ENCODE measurements at regions not wholly inside any gene's neighbourhood (a gene's known extent, or its start where the extent isn't known, plus 50 kb on each side); places are given as distances from the start of the nearest gene placed in this dataset.

- no peak overlapping the region for H3K27ac ChIP-seq
- DNase-seq: no peak
- no peaks in the 10 kb centered on the region for H3K36me3 ChIP-seq (ENCODE audit: low read depth, missing control alignments)
- WGBS, 2 donors: 87 to 93% methylated on average over 2 to 3 of the region's 3 CpGs
- no peaks in the 10 kb centered on the region for H3K9me3 ChIP-seq
- no peak for TF ChIP-seq CTCF (IDR thresholded peaks at IDR 0.05)
- TF ChIP-seq POLR2A (IDR thresholded peaks at IDR 0.05): no peak
- no peaks in the 10 kb centered on the region for H3K27me3 ChIP-seq
- no peak overlapping the region for H3K4me3 ChIP-seq
- intact Hi-C loops (cut with DNase I; ENCODE audit: low total_unique reads): no loop called here
- H3K4me1 ChIP-seq: no peaks in the 10 kb centered on the region
These were observed 125.6 kb upstream of the TBX20 start for GRCh38 chr7:35379481-35379880.

- H3K9me3 ChIP-seq: no peaks in the 10 kb centered on the region
- intact Hi-C loops (cut with DNase I; ENCODE audit: low total_unique reads): no loop called here
- 61 to 64% methylated on average over 4 to 5 of the region's 5 CpGs for WGBS, 2 donors
- DNase-seq: no peak
- no peaks in the 10 kb centered on the region for H3K27me3 ChIP-seq
- no peak overlapping the region for H3K4me3 ChIP-seq
- no peaks in the 10 kb centered on the region for H3K4me1 ChIP-seq
- no peaks in the 10 kb centered on the region for H3K36me3 ChIP-seq (ENCODE audit: low read depth, missing control alignments)
- no peak for TF ChIP-seq POLR2A (IDR thresholded peaks at IDR 0.05)
- TF ChIP-seq CTCF (IDR thresholded peaks at IDR 0.05): no peak
- no peak overlapping the region for H3K27ac ChIP-seq
These were observed 121.6 kb upstream of the TBX20 start for GRCh38 chr7:35375516-35375915.

- no peak for DNase-seq
- H3K27me3 ChIP-seq: no peaks in the 10 kb centered on the region
- H3K4me3 ChIP-seq: no peak overlapping the region
- no peaks in the 10 kb centered on the region for H3K36me3 ChIP-seq (ENCODE audit: low read depth, missing control alignments)
- intact Hi-C loops (cut with DNase I; ENCODE audit: low total_unique reads): no loop called here
- TF ChIP-seq POLR2A (IDR thresholded peaks at IDR 0.05): no peak
- TF ChIP-seq CTCF (IDR thresholded peaks at IDR 0.05): no peak
- H3K27ac ChIP-seq: no peak overlapping the region
- no peaks in the 10 kb centered on the region for H3K4me1 ChIP-seq
- H3K9me3 ChIP-seq: no peaks in the 10 kb centered on the region
- 69 to 71% methylated on average over 13 of the region's 13 CpGs for WGBS, 2 donors
These were observed 121.0 kb upstream of the TBX20 start for GRCh38 chr7:35374858-35375257.

- no peaks in the 10 kb centered on the region for H3K9me3 ChIP-seq
- no peak overlapping the region for H3K27ac ChIP-seq
- H3K4me3 ChIP-seq: no peak overlapping the region
- no peak for TF ChIP-seq CTCF (IDR thresholded peaks at IDR 0.05)
- no peak for TF ChIP-seq POLR2A (IDR thresholded peaks at IDR 0.05)
- no peaks in the 10 kb centered on the region for H3K36me3 ChIP-seq (ENCODE audit: low read depth, missing control alignments)
- H3K27me3 ChIP-seq: no peaks in the 10 kb centered on the region
- no peaks in the 10 kb centered on the region for H3K4me1 ChIP-seq
- 91 to 92% methylated on average over 2 of the region's 2 CpGs for WGBS, 2 donors
- intact Hi-C loops (cut with DNase I; ENCODE audit: low total_unique reads): no loop called here
- no peak for DNase-seq
These were observed 117.3 kb upstream of the TBX20 start for GRCh38 chr7:35371221-35371620.

GRCh38 chr7:35370687-35371086 lies 116.8 kb upstream of the TBX20 start:
- H3K4me3 ChIP-seq: no peak overlapping the region
- TF ChIP-seq CTCF (IDR thresholded peaks at IDR 0.05) (no peak), POLR2A (IDR thresholded peaks at IDR 0.05) (no peak)
- no peak overlapping the region for H3K27ac ChIP-seq
- DNase-seq: no peak
- no peaks in the 10 kb centered on the region for H3K36me3 ChIP-seq (ENCODE audit: low read depth, missing control alignments)
- no peaks in the 10 kb centered on the region for H3K9me3 ChIP-seq
- H3K4me1 ChIP-seq: no peaks in the 10 kb centered on the region
- 81 to 89% methylated on average over 2 of the region's 2 CpGs for WGBS, 2 donors
- intact Hi-C loops (cut with DNase I; ENCODE audit: low total_unique reads): no loop called here
- no peaks in the 10 kb centered on the region for H3K27me3 ChIP-seq
